Sigmoid colon (tissue), 4 donors: ENCODE measurements at regions not wholly inside any gene's neighbourhood (a gene's known extent, or its start where the extent isn't known, plus 50 kb on each side); places are given as distances from the start of the nearest gene placed in this dataset.

ENCODE experiments used
- EP300 ChIP-seq, 4 donors: sonication (generic); formaldehyde crosslinking; IDR thresholded peaks; one replicate each; pipeline ENCODE4 v1.6.1; 2017; ENCODE audit warnings: antibody characterized with exemption in 4 of 4
- POLR2A ChIP-seq, 2 donors: fragments of 450-650 bp; IDR thresholded peaks; one replicate each; pipeline ENCODE4 v1.6.1; 2016; ENCODE audit warnings: antibody characterized with exemption in 2 of 2, mild to moderate bottlenecking in 2 of 2, moderate library complexity in 2 of 2
- POLR2AphosphoS5 ChIP-seq, 4 donors: sonication (generic); formaldehyde crosslinking; IDR thresholded peaks; one replicate each; pipeline ENCODE4 v1.6.1; 2017; ENCODE audit warnings: antibody characterized with exemption in 4 of 4
- TF ChIP-seq, protein P1 (sequence below), 4 experiments: fragments of 450-650 bp in 3 of 4; fragments of 200-600 bp in 1 of 4; IDR thresholded peaks; one replicate each; pipeline ENCODE4 v1.5.1; 2016 to 2019; ENCODE audit warnings: antibody characterized with exemption in 4 of 4, mild to moderate bottlenecking in 3 of 4, moderate library complexity in 2 of 4

DNA sequence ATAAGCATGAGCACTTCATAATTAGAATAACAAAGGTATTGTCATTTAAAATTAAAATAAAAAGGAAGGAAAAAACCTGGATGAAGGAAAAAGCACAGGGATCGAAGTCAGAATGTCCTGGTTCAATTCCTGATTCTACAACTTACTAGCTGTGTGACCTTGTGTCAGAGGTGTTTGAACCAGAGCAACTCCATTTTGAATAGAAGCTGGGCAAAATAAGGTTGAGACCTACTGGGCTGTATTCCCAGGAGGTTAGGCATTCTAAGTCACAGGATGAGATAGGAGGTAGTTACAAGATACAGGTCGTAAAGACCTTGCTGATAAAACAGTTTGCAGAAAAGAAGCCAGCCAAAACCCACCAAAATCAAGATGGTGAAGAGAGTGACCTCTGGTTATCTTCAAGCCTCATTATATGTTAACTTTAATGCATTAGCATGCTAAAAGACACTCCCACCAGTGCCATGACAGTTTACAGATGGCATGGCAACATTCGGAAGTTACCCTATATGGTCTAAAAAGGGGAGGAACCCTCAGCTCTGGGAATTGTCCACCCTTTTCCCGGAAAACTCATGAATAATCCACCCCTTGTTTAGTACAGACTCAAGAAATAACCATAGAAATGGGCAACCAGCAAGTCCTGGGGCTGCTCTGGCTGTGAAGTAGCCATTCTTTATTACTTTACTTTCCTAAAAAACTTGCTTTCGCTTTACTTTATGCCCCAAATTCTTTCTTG lies 412.7 kb downstream of the PIK3R1 start:
- TF ChIP-seq POLR2A (IDR thresholded peaks at IDR 0.05) (no peak), EP300 (IDR thresholded peaks at IDR 0.05) (no peak), POLR2AphosphoS5 (IDR thresholded peaks at IDR 0.05) (no peak)
- TF ChIP-seq, protein P1, sequence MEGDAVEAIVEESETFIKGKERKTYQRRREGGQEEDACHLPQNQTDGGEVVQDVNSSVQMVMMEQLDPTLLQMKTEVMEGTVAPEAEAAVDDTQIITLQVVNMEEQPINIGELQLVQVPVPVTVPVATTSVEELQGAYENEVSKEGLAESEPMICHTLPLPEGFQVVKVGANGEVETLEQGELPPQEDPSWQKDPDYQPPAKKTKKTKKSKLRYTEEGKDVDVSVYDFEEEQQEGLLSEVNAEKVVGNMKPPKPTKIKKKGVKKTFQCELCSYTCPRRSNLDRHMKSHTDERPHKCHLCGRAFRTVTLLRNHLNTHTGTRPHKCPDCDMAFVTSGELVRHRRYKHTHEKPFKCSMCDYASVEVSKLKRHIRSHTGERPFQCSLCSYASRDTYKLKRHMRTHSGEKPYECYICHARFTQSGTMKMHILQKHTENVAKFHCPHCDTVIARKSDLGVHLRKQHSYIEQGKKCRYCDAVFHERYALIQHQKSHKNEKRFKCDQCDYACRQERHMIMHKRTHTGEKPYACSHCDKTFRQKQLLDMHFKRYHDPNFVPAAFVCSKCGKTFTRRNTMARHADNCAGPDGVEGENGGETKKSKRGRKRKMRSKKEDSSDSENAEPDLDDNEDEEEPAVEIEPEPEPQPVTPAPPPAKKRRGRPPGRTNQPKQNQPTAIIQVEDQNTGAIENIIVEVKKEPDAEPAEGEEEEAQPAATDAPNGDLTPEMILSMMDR (IDR thresholded peaks at IDR 0.05), result no peak
